SKM-1 (cell line): ENCODE measurements at regions not wholly inside any gene's neighbourhood (a gene's known extent, or its start where the extent isn't known, plus 50 kb on each side); places are given as distances from the start of the nearest gene placed in this dataset.
"Not testable (repeated sequence)": the region's sequence is repeated elsewhere in the genome, so short reads cannot be mapped to it uniquely, and the experiment has no call there.

Source experiments
- DNase-seq: peaks from one replicate; lab custom pipeline; 2025; ENCODE audit not compliant: unreplicated experiment; lab: John Stamatoyannopoulos, UW

- DNase-seq, result not testable (repeated sequence)
Measured at GRCh38 chr14:106757444-106757843, 1231.1 kb downstream of the TMEM121 start.

GRCh38 chr14:106761886-106762816 is 1235.8 kb downstream of the TMEM121 start:
- not testable (repeated sequence) for DNase-seq

GRCh38 chr14:106764968-106765369 is 1238.6 kb downstream of the TMEM121 start:
- DNase-seq, result not testable (repeated sequence)

- DNase-seq, result no peak
Measured at GRCh38 chr14:106766145-106766544, 1239.8 kb downstream of the TMEM121 start.

- DNase-seq, result not testable (repeated sequence)
Measured at GRCh38 chr14:106766551-106767277, 1240.3 kb downstream of the TMEM121 start.

GRCh38 chr14:106768230-106768629 is 1241.8 kb downstream of the TMEM121 start:
- not testable (repeated sequence) for DNase-seq

GRCh38 chr14:106768972-106769700 is 1242.8 kb downstream of the TMEM121 start:
- DNase-seq, result not testable (repeated sequence)

- DNase-seq, result not testable (repeated sequence)
Measured at GRCh38 chr14:106770158-106770672, 1243.8 kb downstream of the TMEM121 start.

GRCh38 chr14:106774889-106775480 is 1248.6 kb downstream of the TMEM121 start:
- DNase-seq, result not testable (repeated sequence)

- no peak for DNase-seq
Measured at GRCh38 chr14:106776395-106776983, 1250.1 kb downstream of the TMEM121 start.

GRCh38 chr14:106778986-106779385 is 1252.6 kb downstream of the TMEM121 start:
- DNase-seq, result no peak

- no peak for DNase-seq
Measured at GRCh38 chr14:106786697-106787096, 1260.3 kb downstream of the TMEM121 start.

- no peak for DNase-seq
Measured at GRCh38 chr14:106787626-106788025, 1261.2 kb downstream of the TMEM121 start.

- DNase-seq, result no peak
Measured at GRCh38 chr14:106788534-106788933, 1262.2 kb downstream of the TMEM121 start.

GRCh38 chr14:106789318-106789717 is 1262.9 kb downstream of the TMEM121 start:
- no peak for DNase-seq

GRCh38 chr14:106790189-106791036 is 1264.0 kb downstream of the TMEM121 start:
- no peak for DNase-seq

- no peak for DNase-seq
Measured at GRCh38 chr14:106792543-106792942, 1266.2 kb downstream of the TMEM121 start.

GRCh38 chr14:106798166-106798565 is 1271.8 kb downstream of the TMEM121 start:
- not testable (repeated sequence) for DNase-seq
